ENCODE measurements at regions not wholly inside any gene's neighbourhood (a gene's known extent, or its start where the extent isn't known, plus 50 kb on each side); places are given as distances from the start of the nearest gene placed in this dataset.

- WGBS, 2 donors: 21 to 48% methylated on average over 1 of the region's 1 CpG
- H3K9me3 ChIP-seq (ENCODE audit: control insufficient read depth in 2 of 2, insufficient read depth in 1 of 2, low read depth in 1 of 2, low read length in 1 of 2): peaks cover 0 to 2% of the 10 kb centered on the region in 2 donors
- no peak overlapping the region for H3K4me3 ChIP-seq (ENCODE audit: low read depth in 1 of 2, low read length in 2 of 2)
- H3K27me3 ChIP-seq (ENCODE audit: control insufficient read depth in 1 of 2, insufficient read depth in 2 of 2, low read length in 2 of 2): no peaks in the 10 kb centered on the region
- H3K4me1 ChIP-seq (ENCODE audit: control insufficient read depth in 2 of 2, insufficient read depth in 2 of 2, low read length in 1 of 2): peaks cover 0 to 2% of the 10 kb centered on the region in 2 donors
- no peaks in the 10 kb centered on the region for H3K36me3 ChIP-seq (ENCODE audit: control insufficient read depth in 2 of 2, insufficient read depth in 2 of 2, low read length in 1 of 2)
- H3K27ac ChIP-seq (ENCODE audit: low read depth in 2 of 2, low read length in 1 of 2): no peak overlapping the region
Measured at GRCh38 chr4:35520059-35520458, 724.3 kb downstream of the ARAP2 start.

- Histone ChIP-seq H3K9me3 (ENCODE audit: control insufficient read depth in 2 of 2, insufficient read depth in 1 of 2, low read depth in 1 of 2, low read length in 1 of 2) (peaks cover 2 to 5% of the 10 kb centered on the region in 2 donors), H3K36me3 (ENCODE audit: control insufficient read depth in 2 of 2, insufficient read depth in 2 of 2, low read length in 1 of 2) (no peaks in the 10 kb centered on the region), H3K4me1 (ENCODE audit: control insufficient read depth in 2 of 2, insufficient read depth in 2 of 2, low read length in 1 of 2) (peaks cover 0 to 2% of the 10 kb centered on the region in 2 donors), H3K27me3 (ENCODE audit: control insufficient read depth in 1 of 2, insufficient read depth in 2 of 2, low read length in 2 of 2) (no peaks in the 10 kb centered on the region), H3K27ac (ENCODE audit: low read depth in 2 of 2, low read length in 1 of 2) (no peak overlapping the region), H3K4me3 (ENCODE audit: low read depth in 1 of 2, low read length in 2 of 2) (no peak overlapping the region)
- 40 to 56% methylated on average over 1 of the region's 1 CpG for WGBS, 2 donors
Measured at GRCh38 chr4:35521682-35522081, 722.6 kb downstream of the ARAP2 start.

- no peak overlapping the region for H3K4me3 ChIP-seq (ENCODE audit: low read depth in 1 of 2, low read length in 2 of 2)
- H3K27me3 ChIP-seq (ENCODE audit: control insufficient read depth in 1 of 2, insufficient read depth in 2 of 2, low read length in 2 of 2): no peaks in the 10 kb centered on the region
- WGBS, 2 donors: 65 to 69% methylated on average over 28 of the region's 28 CpGs
- no peaks in the 10 kb centered on the region for H3K4me1 ChIP-seq (ENCODE audit: control insufficient read depth in 2 of 2, insufficient read depth in 2 of 2, low read length in 1 of 2)
- H3K9me3 ChIP-seq (ENCODE audit: control insufficient read depth in 2 of 2, insufficient read depth in 1 of 2, low read depth in 1 of 2, low read length in 1 of 2): peaks cover 0 to 5% of the 10 kb centered on the region in 2 donors
- no peak overlapping the region for H3K27ac ChIP-seq (ENCODE audit: low read depth in 2 of 2, low read length in 1 of 2)
- no peaks in the 10 kb centered on the region for H3K36me3 ChIP-seq (ENCODE audit: control insufficient read depth in 2 of 2, insufficient read depth in 2 of 2, low read length in 1 of 2)
Measured at GRCh38 chr4:35525192-35525978, 718.9 kb downstream of the ARAP2 start.

GRCh38 chr4:35526456-35526855, 717.9 kb downstream of the ARAP2 start:
- no peak overlapping the region for H3K27ac ChIP-seq (ENCODE audit: low read depth in 2 of 2, low read length in 1 of 2)
- no peaks in the 10 kb centered on the region for H3K27me3 ChIP-seq (ENCODE audit: control insufficient read depth in 1 of 2, insufficient read depth in 2 of 2, low read length in 2 of 2)
- WGBS, 2 donors: 78 to 81% methylated on average over 3 of the region's 3 CpGs
- H3K36me3 ChIP-seq (ENCODE audit: control insufficient read depth in 2 of 2, insufficient read depth in 2 of 2, low read length in 1 of 2): no peaks in the 10 kb centered on the region
- H3K4me1 ChIP-seq (ENCODE audit: control insufficient read depth in 2 of 2, insufficient read depth in 2 of 2, low read length in 1 of 2): no peaks in the 10 kb centered on the region
- H3K4me3 ChIP-seq (ENCODE audit: low read depth in 1 of 2, low read length in 2 of 2): no peak overlapping the region
- H3K9me3 ChIP-seq (ENCODE audit: control insufficient read depth in 2 of 2, insufficient read depth in 1 of 2, low read depth in 1 of 2, low read length in 1 of 2): peaks cover 0 to 5% of the 10 kb centered on the region in 2 donors

GRCh38 chr4:35534962-35535361, 709.4 kb downstream of the ARAP2 start:
- 80 to 81% methylated on average over 5 of the region's 5 CpGs for WGBS, 2 donors
- Histone ChIP-seq H3K27ac (ENCODE audit: low read depth in 2 of 2, low read length in 1 of 2) (no peak overlapping the region), H3K36me3 (ENCODE audit: control insufficient read depth in 2 of 2, insufficient read depth in 2 of 2, low read length in 1 of 2) (no peaks in the 10 kb centered on the region), H3K27me3 (ENCODE audit: control insufficient read depth in 1 of 2, insufficient read depth in 2 of 2, low read length in 2 of 2) (no peaks in the 10 kb centered on the region), H3K9me3 (ENCODE audit: control insufficient read depth in 2 of 2, insufficient read depth in 1 of 2, low read depth in 1 of 2, low read length in 1 of 2) (no peaks in the 10 kb centered on the region), H3K4me3 (ENCODE audit: low read depth in 1 of 2, low read length in 2 of 2) (no peak overlapping the region), H3K4me1 (ENCODE audit: control insufficient read depth in 2 of 2, insufficient read depth in 2 of 2, low read length in 1 of 2) (no peaks in the 10 kb centered on the region)

GRCh38 chr4:35538807-35539206, 705.5 kb downstream of the ARAP2 start:
- H3K36me3 ChIP-seq (ENCODE audit: control insufficient read depth in 2 of 2, insufficient read depth in 2 of 2, low read length in 1 of 2): no peaks in the 10 kb centered on the region
- H3K9me3 ChIP-seq (ENCODE audit: control insufficient read depth in 2 of 2, insufficient read depth in 1 of 2, low read depth in 1 of 2, low read length in 1 of 2): peaks cover 5 to 6% of the 10 kb centered on the region in 2 donors
- no peaks in the 10 kb centered on the region for H3K4me1 ChIP-seq (ENCODE audit: control insufficient read depth in 2 of 2, insufficient read depth in 2 of 2, low read length in 1 of 2)
- H3K27ac ChIP-seq (ENCODE audit: low read depth in 2 of 2, low read length in 1 of 2): no peak overlapping the region
- WGBS, 2 donors: 71 to 74% methylated on average over 4 of the region's 4 CpGs
- no peaks in the 10 kb centered on the region for H3K27me3 ChIP-seq (ENCODE audit: control insufficient read depth in 1 of 2, insufficient read depth in 2 of 2, low read length in 2 of 2)
- no peak overlapping the region for H3K4me3 ChIP-seq (ENCODE audit: low read depth in 1 of 2, low read length in 2 of 2)

- Histone ChIP-seq H3K27ac (ENCODE audit: low read depth in 2 of 2, low read length in 1 of 2) (no peak overlapping the region), H3K36me3 (ENCODE audit: control insufficient read depth in 2 of 2, insufficient read depth in 2 of 2, low read length in 1 of 2) (no peaks in the 10 kb centered on the region), H3K4me1 (ENCODE audit: control insufficient read depth in 2 of 2, insufficient read depth in 2 of 2, low read length in 1 of 2) (no peaks in the 10 kb centered on the region), H3K27me3 (ENCODE audit: control insufficient read depth in 1 of 2, insufficient read depth in 2 of 2, low read length in 2 of 2) (no peaks in the 10 kb centered on the region), H3K4me3 (ENCODE audit: low read depth in 1 of 2, low read length in 2 of 2) (no peak overlapping the region), H3K9me3 (ENCODE audit: control insufficient read depth in 2 of 2, insufficient read depth in 1 of 2, low read depth in 1 of 2, low read length in 1 of 2) (peaks cover 5 to 6% of the 10 kb centered on the region in 2 donors)
- 72% methylated on average over 5 of the region's 5 CpGs for WGBS, 2 donors
Measured at GRCh38 chr4:35539404-35540055, 704.8 kb downstream of the ARAP2 start.

- H3K4me3 ChIP-seq (ENCODE audit: low read depth in 1 of 2, low read length in 2 of 2): no peak overlapping the region
- peaks cover 5 to 6% of the 10 kb centered on the region in 2 donors for H3K9me3 ChIP-seq (ENCODE audit: control insufficient read depth in 2 of 2, insufficient read depth in 1 of 2, low read depth in 1 of 2, low read length in 1 of 2)
- H3K27ac ChIP-seq (ENCODE audit: low read depth in 2 of 2, low read length in 1 of 2): no peak overlapping the region
- H3K27me3 ChIP-seq (ENCODE audit: control insufficient read depth in 1 of 2, insufficient read depth in 2 of 2, low read length in 2 of 2): no peaks in the 10 kb centered on the region
- no peaks in the 10 kb centered on the region for H3K4me1 ChIP-seq (ENCODE audit: control insufficient read depth in 2 of 2, insufficient read depth in 2 of 2, low read length in 1 of 2)
- no peaks in the 10 kb centered on the region for H3K36me3 ChIP-seq (ENCODE audit: control insufficient read depth in 2 of 2, insufficient read depth in 2 of 2, low read length in 1 of 2)
- 86 to 88% methylated on average over 12 of the region's 12 CpGs for WGBS, 2 donors
Measured at GRCh38 chr4:35541146-35541887, 703.0 kb downstream of the ARAP2 start.

GRCh38 chr4:35541888-35542213, 702.5 kb downstream of the ARAP2 start:
- H3K4me1 ChIP-seq (ENCODE audit: control insufficient read depth in 2 of 2, insufficient read depth in 2 of 2, low read length in 1 of 2): no peaks in the 10 kb centered on the region

More at GRCh38 chr4:35541888-35542213, 702.5 kb downstream of the ARAP2 start:
- Histone ChIP-seq H3K4me3 (ENCODE audit: low read depth in 1 of 2, low read length in 2 of 2) (no peak overlapping the region), H3K36me3 (ENCODE audit: control insufficient read depth in 2 of 2, insufficient read depth in 2 of 2, low read length in 1 of 2) (no peaks in the 10 kb centered on the region), H3K27me3 (ENCODE audit: control insufficient read depth in 1 of 2, insufficient read depth in 2 of 2, low read length in 2 of 2) (no peaks in the 10 kb centered on the region), H3K9me3 (ENCODE audit: control insufficient read depth in 2 of 2, insufficient read depth in 1 of 2, low read depth in 1 of 2, low read length in 1 of 2) (peaks cover 5 to 6% of the 10 kb centered on the region in 2 donors), H3K27ac (ENCODE audit: low read depth in 2 of 2, low read length in 1 of 2) (no peak overlapping the region)
- WGBS, 2 donors: 88 to 90% methylated on average over 5 of the region's 5 CpGs

Data from esophagus (tissue), 2 donors.